GM19238 (cell line): ENCODE measurements at regions not wholly inside any gene's neighbourhood (a gene's known extent, or its start where the extent isn't known, plus 50 kb on each side); places are given as distances from the start of the nearest gene placed in this dataset.

ENCODE experiments used
- DNase-seq: peaks from one replicate; pipeline ENCODE4 v3.0.0; 2011; ENCODE audit warnings: low spot score; ENCODE audit not compliant: insufficient read length

- no peak for DNase-seq
Measured at GRCh38 chr5:5613261-5613990, 190.9 kb downstream of the ICE1 start.

- DNase-seq, result no peak
Measured at GRCh38 chr5:5612096-5612495, 189.6 kb downstream of the ICE1 start.

- DNase-seq, result no peak
Measured at GRCh38 chr5:5609935-5610334, 187.5 kb downstream of the ICE1 start.

GRCh38 chr5:5605170-5605764, 182.8 kb downstream of the ICE1 start:
- no peak for DNase-seq

- no peak for DNase-seq
Measured at GRCh38 chr5:5602554-5602953, 180.1 kb downstream of the ICE1 start.

- DNase-seq, result no peak
Measured at GRCh38 chr5:5598547-5599113, 176.2 kb downstream of the ICE1 start.

GRCh38 chr5:5593391-5593790, 170.9 kb downstream of the ICE1 start:
- DNase-seq, result no peak

GRCh38 chr5:5592541-5592940, 170.1 kb downstream of the ICE1 start:
- DNase-seq, result no peak

GRCh38 chr5:5591567-5591966, 169.1 kb downstream of the ICE1 start:
- DNase-seq, result no peak

- DNase-seq, result no peak
Measured at GRCh38 chr5:5589857-5590256, 167.4 kb downstream of the ICE1 start.

- DNase-seq, result no peak
Measured at GRCh38 chr5:5588887-5589826, 166.7 kb downstream of the ICE1 start.

- DNase-seq, result no peak
Measured at GRCh38 chr5:5588386-5588785, 165.9 kb downstream of the ICE1 start.

- no peak for DNase-seq
Measured at GRCh38 chr5:5587474-5587873, 165.0 kb downstream of the ICE1 start.

GRCh38 chr5:5586721-5587120, 164.2 kb downstream of the ICE1 start:
- DNase-seq, result no peak

- no peak for DNase-seq
Measured at GRCh38 chr5:5585751-5586341, 163.4 kb downstream of the ICE1 start.

GRCh38 chr5:5584751-5585150, 162.3 kb downstream of the ICE1 start:
- DNase-seq, result no peak

GRCh38 chr5:5584236-5584745, 161.8 kb downstream of the ICE1 start:
- DNase-seq, result no peak

- DNase-seq, result no peak
Measured at GRCh38 chr5:5583832-5584231, 161.4 kb downstream of the ICE1 start.

GRCh38 chr5:5583023-5583765, 160.7 kb downstream of the ICE1 start:
- DNase-seq, result no peak

- no peak for DNase-seq
Measured at GRCh38 chr5:5581080-5581479, 158.6 kb downstream of the ICE1 start.

GRCh38 chr5:5576744-5577143, 154.3 kb downstream of the ICE1 start:
- DNase-seq, result no peak
